Activated CD8-positive, alpha-beta memory T cell treated with anti-CD3 and anti-CD28 coated beads, Interleukin-2, amount 50 U/mL, for 48 hours (primary cell): ENCODE measurements at regions not wholly inside any gene's neighbourhood (a gene's known extent, or its start where the extent isn't known, plus 50 kb on each side); places are given as distances from the start of the nearest gene placed in this dataset.

Experiments
- DNase-seq: peaks from one replicate; pipeline ENCODE4 v3.0.0-alpha.2; 2020

DNA sequence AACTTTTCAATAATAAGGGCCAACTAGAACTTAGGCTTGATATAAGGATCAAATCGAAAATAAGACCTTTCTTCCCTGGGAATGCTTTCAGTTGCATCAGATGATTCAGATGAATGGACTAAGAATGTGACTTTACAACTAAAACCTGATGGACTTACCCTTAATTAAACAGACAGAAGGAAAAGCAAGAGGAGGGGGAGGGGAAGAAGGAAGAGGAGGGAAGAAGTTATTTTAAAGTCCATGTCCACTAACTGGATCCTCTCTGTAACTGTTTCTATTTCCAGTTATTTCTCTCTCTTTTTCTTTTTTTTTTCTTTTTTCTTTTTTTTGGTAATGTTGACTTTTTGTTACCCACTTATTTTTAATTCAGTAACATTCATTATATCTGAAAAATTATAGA is 486.0 kb downstream of the MAFB start:
- DNase-seq, result no peak

DNA sequence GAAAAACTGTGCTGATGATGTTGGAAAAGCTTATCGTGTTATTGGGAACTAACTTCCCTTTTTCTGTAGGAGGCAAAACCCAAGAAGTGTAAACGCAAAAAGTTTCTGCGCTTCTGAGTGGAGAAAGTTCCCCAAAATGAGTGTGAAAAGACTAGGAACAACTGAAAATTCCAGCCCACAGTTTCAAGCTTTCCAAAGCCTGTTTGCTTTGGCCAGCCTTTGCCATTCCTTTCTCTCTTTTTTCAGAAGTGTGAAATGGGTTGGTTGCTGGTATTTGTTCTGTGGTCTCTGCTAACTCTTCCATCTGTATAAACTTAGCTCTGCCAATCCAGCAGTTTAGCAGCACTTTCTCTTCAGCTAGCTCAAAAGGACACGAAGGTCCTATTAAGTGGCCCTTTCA is 491.3 kb downstream of the MAFB start:
- DNase-seq, result no peak

DNA sequence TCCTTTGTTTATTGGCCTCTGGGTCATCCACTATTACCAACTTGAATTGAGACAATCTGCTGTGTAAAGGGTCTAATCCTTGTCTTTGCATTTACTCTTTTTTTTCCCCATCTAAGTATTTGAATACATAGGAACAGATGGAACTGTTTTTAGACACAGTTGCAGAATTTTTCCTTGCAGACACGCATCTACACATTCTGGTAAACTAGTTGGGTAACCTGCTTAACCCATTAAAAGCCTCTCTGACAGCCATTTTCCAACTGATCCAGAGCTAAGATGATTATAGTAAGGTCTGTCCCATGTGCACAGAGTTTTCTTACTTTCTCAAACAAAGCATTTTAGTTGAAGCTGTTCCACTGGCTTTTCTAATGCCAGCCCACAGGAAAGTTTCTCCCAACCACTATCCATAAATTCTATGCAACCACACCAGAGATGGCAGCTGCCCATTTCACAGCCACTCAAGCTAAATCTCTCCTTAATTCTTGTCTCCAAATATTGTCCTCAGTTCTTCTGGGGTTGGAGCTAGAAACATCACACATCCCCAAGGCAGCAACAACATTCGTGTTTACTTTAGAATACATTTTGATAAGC is 492.1 kb downstream of the MAFB start:
- DNase-seq, result no peak

DNA sequence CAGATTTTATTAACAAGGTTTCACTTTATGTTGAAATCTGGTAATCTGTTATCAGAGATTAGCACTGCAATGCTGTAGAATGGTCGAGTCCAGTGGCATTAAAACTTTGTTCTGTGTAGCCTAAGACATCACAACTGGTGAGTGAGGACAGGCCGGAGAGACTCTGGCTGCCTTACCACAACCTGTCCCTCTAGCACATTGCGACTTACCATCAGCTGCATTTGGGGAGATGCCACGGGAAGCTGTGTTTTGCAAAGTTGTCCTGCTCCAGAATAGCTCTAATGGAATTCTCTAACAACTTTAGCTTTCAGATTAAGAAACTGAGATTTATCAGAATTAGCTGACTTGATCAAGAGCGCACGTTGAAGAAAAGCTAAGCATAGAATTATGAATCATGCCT is 493.3 kb downstream of the MAFB start:
- DNase-seq, result no peak

DNA sequence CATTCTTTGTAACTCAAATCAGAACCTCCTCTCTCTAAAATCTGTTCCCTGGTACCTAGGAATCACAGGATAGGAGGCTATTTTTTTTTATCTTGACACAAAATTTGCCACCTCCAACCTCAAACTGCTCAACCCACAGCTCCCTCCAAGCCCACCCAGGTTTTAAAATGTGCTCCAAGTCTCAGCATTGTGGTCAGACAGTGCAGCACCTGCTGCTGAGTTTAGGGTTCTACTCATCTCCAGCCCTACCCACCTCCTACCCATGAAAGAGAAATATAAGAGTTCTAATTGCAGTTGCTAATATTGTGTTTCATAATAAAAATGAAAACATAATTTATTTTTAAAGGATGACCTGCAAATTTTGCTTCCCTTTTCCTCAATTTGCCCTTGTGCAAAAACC is 496.5 kb downstream of the MAFB start:
- no peak for DNase-seq

DNA sequence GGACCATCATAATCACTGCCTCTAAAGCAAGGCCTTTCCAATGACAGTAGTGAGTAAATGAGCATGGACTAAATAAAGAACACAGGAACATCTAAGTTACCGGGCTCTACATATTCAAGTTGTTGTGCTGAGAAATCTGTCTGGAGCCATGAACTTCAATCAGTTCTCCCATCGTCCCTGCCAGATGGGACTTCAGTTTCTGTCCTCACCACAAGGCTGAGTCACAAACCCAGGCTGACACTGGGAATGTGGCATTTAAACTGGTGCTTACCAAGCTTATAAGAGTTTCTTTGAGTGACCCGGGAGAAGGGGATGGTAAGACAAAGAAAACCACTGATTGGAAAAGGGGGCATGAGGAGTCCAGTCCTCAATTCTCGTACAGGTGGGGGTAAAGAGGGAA is 497.0 kb downstream of the MAFB start:
- no peak for DNase-seq

DNA sequence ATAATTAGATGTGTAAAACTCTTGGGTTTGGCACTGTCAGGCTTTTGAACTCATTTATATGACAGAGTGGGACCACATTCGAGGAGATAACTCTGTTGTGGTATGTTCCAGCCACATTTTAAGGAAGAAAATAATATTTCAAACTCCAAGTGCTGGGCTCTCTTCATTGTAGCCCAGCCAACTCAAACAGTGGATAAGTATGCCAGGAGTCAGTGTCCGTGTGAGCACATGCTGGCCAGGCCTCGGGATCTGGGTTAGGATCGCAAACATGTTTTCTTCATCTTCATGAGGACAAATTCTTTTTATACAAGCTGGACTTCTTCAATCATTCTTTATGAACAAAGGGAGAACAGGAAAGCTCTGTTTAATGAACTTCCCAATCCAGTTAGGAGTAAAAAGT is 497.5 kb downstream of the MAFB start:
- no peak for DNase-seq

DNA sequence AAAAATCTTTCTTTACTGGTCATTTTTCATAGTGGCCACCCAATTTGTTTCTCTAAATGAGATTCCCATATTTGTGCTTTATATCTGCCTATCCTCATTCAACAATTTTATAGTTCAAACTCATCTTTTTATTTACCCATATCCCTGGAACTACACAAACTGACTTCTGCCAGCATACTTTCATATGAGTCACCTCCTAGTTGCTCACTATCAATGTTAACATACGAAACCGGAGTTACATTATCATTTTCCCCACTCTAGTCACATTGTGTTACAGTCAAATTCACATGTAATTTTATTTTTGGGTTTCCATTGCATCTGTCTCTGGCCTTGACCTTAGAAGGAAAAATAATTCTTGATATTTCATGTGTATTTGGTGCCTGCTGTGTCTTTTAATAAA is 499.4 kb downstream of the MAFB start:
- no peak for DNase-seq

DNA sequence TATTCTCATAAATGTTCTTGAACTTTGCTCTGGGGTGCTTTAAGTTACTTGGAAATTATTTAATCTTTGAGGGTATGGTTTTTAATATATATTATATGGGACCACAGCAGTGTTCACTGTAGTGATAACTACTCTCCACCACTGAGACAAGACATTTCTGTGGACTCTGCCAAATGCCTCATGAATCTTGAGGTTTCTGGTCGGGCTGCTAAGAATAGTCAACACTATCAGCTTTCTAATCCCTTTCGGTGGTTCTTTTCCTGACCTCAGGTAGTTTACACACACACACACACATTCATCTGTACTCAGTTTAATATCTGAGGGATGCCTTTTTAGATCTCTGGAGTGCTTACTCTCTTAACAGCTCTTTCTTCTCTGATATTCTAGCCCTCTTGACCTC is 500.7 kb downstream of the MAFB start:
- DNase-seq, result no peak

DNA sequence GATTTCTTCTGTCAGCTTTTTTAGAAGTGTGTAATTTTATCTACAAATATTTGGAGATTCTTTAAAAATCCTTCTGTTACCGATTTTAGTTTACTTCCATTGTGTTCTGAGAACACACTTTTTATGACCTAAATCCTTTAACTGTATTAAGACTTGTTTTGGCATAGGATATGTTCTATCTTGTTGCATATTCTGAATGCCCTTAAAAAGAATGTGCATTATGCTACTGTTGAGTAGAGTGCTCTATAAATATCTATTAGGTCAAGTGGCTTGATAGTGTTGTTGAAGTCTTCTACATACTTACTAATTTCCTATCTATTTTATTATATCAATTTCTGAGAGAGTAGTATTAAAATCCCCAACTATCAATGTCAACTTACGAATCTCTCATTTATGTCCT is 502.2 kb downstream of the MAFB start:
- no peak for DNase-seq

DNA sequence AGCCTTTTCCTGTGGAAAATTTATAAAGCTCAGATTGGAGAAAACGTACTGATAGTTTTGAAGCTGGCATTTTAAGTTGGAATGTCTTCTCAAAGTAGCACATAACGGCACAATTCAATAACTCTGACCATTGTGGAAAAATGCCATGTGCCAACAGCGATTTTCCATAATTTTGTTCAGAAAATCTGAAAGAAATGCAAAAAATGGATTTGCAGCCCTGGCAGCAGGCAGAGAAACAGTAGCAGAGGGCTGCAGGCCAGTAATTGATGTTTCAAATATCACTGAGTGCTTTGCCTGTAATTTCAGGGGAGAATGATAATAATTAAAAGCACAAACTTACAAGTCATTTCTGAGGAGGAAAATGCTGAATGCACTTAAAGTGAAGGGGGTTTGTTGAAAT is 507.4 kb downstream of the MAFB start:
- DNase-seq, result no peak

DNA sequence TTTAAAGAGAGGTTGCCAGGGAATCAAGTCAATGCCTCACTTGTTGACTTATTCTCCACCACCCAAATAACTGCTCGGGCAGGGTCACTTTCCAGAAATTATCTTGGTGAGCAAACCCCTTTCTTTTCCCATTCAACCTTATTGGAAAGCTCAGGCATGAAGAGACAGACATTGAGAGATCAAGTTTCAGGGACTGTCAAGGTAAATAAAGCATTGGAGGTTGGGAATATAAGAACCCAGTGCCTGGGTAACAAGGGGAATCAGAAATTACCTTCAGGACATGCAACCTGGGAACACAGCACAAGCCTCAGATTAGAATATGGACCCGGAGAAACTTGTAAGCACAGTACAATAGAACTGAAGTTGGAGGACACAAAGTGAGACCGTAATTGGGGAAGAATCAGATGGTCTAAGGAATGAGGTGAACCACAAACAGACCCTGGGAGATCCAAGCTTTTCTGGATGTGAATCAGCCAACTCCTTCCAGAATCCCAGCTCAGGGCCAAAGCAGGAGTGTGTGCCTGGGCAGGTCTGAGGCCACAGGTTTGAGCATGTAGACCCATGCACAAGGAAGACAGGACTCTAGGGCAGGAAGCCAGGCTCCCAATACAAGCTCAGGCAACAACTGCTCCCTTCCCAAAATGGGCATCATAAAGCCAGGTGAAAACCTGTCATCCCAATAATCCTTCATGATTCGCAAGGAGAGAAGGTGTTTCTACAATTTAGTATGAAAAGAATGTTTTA is 512.8 kb downstream of the MAFB start:
- DNase-seq, result no peak

DNA sequence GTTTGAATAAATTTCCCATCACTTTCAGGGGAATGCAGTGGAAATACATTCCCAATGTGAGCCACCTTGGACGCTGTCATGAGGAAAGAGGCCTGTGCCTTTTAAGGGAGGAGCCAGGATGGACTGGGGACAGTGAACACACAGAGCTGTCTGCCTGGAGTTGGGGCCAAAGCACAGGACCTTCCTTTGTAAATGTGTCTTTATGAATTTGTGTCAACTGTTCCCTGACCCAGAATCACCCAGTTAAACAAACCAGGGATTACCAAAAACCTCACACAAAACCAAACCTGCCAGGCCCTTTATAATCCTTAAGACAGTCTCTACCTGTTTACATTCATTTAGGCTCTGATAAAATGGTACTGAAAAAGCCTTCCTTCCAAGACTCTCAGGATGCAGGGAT is 513.7 kb downstream of the MAFB start:
- no peak for DNase-seq

DNA sequence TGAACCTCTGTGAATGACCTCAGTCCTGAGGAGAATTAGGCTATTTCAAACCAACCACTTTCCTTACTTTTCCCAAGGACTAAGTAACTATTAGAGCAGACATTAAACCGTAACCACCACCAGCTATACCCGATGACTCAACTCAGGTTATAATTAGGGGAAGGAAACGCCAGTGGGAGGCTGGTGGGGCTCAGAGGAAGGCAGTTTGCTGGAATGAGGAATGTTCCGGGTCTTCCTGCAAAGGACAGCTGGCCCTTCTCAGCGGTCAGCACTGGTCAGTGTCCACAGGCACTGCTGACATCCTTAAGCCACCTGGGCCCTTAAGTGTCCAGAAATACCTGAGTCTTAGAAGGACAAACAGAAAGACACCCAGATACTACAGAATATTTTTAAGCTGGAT is 515.2 kb downstream of the MAFB start:
- no peak for DNase-seq

DNA sequence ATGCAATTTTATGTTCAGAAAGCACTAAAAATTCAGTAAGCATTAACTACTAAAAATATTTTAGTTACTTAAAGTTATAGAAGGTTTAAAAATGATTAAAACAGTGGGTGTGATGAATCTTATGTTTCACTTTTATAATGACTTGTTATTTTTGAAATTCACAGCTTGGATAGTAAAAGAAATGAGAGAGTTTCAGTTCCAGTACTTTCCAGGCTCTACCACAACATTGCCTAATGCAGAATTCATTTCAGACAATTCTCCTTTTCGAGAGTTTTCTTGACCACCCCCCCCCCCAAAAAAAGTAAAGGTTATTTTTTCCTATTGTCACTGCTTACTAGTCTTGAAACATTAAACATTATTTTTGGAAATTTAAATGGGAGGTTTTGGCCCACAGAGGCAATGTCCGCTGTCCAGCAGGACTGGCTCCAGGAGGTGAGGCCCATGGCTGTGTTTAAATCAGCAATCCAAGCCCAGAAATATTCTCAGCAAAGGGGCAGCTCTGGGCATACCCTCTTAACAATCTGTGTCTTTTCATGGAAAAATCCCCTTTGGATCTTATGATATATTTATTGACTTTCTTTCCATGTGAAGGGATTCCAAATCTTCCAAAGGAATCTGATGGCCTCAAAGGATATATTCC is 519.9 kb downstream of the MAFB start:
- DNase-seq, result no peak

DNA sequence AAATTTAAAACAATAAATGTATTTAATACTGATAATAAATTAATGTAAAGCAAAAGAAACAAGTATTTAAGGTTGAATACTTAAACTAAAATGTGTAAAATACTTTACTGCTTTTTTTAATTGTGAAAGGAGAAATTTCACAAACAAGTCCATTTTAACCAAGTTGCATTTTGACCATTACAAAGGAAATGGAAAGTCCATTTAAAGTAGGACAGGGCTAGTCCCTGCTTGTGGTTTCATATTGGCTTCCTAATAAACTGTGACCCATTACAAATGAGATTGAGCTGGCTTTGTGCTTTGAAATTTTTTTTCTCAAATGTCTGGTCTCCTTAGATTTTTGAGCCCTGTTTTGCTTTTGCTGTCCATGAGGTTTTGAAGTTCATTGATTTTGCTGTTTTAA is 527.6 kb downstream of the MAFB start:
- DNase-seq, result no peak

DNA sequence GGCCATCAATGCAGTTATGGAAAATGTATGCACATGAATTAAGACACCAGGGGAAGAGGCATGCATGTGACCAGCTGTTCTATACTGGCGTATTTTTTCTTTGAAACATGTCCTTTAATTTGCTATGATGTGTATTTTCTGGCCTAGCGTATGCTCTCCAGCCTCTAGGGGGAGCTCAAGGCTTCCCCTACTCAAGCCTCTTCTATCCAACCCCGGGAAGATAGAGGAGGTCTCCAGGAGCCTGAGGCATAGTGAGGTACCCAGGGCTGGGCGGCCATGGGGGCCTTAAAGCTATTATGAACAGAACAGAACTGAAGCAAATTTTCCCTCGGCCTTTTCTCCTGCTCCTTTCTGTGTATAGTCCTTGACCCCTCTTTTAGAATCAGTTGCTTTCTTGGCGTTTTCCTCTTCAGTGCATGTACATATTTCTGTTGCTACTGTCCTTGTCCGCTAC is 528.9 kb downstream of the MAFB start:
- peak; percentile 53 for DNase-seq

DNA sequence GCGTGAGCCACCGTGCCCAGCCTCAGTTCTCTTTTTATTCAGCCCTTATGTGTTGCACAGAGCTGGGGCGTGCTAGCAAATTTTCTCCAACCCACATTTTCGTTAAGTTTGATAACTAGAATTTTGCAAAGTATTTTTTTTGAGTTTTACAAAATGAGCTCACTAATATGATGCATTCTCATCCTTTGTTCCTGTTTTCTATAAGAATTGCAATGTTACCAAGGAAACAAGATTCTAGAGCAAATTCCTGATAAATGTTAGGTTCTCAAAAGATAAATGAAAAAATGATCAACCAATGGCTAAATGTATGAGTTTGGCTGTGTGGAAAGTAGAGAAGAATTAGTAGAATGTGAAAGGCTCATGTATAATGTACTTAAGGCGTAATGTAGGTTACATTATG is 529.8 kb downstream of the MAFB start:
- no peak for DNase-seq

DNA sequence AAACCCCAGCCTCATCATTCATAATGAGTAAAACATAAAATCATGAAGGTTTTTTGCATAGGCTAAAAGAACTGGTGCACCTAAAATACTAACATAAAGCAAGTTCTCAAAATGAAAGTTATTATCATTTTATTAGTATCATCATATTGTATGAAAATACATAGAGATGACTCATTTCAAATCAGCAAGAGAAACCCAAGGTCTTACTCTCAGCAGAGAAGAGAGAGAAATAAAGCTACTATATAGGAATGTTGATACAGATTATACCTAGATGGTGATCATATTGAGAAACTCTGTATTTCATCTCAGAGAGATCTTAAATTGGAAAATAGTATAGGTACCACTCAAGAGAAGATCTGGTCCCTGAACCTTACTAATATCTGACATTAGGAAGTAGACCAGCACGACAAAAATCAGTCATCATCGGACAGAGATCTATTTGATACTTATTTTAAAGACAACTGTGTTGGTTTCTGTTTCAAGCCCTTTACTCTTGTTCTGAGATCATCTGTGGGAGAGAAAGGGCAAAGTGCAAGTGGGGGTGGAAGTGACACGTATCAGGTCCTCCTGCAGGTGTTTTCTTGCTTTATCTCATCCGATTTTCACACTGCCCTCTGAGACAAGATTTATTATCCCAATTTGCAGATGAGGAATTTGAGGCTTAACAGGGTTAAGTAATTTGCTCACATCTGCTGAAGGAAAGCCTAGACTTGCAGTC is 532.3 kb downstream of the MAFB start:
- DNase-seq, result no peak

DNA sequence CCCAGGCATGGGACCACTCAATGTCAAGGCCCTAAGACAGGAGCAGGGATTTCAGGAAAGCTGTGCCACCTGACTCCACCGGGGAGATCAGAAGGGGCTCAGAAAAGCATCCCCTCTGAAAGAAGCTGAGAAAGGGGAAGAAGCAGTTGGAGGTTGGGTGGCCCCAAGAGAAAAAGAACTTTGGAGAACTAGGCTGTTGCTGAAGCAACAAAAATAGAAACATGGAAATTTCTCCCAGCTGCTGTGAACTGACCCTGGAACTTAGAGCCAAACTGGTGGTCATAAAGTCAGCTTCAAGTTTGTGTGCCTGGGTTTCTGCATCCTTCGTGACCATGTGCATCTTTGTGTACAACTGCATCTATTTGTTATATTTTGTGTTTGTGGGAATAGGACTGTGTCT is 534.5 kb downstream of the MAFB start:
- DNase-seq, result no peak

DNA sequence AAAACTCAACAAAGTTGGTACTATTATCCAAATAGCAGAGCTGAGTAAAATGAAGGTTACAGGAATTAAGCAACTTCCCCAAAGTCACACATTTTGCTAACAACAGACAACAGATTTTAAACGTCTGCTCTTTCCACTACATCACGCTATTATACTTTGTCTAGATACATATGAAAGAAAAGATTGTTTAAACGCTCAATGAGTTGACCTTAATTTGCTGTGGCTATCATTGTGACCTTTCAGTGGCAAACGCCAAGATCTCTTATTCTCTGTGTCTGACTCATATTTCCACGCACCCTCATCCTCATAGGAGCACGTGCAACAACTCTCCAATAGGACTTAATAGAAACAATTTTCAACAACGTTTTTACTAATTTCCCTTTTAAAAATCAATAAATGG is 540.1 kb downstream of the MAFB start:
- DNase-seq, result no peak

DNA sequence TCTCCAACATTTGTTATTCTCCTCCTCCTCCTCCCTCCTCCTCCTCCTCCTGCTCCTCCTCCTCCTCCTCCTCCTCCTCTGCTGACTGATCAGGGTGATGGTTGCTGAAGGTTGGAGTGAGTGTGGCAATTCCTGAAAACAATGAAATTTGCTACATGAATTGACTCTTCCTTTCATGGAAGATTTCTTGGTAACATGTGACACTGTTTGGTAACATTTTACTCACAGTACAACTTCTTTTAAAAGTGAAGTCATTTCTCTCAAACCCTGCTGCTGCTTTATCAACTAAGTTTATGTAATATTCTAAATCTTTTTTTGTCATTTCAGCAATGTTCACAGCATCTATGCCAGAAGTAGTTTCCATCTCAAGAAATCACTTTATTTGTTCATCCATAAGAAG is 543.0 kb downstream of the MAFB start:
- no peak for DNase-seq

DNA sequence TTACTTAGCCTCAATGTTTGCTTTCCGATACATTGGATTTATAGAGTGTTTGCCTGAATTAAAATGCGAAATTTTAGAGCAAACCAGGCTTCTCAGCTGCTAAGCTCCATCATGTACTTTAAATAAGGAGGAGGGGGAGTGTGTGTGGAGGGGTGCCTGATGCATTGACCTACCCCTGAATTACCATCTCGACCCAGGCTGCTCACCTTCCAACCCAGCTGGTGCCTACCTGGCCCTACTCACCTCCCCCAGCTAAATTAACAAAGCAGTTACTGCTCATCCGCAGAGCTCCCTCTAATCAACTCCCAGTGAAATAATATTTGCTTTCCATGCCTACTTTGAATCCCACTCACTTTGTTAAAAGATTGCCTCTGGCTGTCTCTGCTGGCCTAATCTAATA is 544.5 kb downstream of the MAFB start:
- DNase-seq, result no peak

DNA sequence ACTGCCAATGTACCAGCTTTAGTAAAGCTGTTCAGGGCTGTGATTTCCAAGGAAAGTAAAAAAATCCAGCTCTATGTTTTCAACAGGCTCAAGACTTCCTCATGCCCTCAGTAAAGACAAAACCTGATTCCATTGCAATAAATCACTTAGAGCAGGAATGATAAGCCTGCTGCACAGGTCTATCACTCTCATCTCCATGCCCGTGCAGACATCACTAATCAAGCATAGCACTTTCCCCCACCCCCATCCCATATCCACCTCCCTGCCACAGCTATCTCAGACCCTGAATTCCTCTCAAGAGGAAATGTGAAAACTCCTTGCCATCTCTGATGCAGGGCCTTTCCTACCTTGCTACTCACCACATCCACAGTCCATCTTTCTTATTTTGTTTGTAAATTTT is 554.9 kb downstream of the MAFB start:
- no peak for DNase-seq
